OCI-LY7 (cell line): ENCODE measurements at regions not wholly inside any gene's neighbourhood (a gene's known extent, or its start where the extent isn't known, plus 50 kb on each side); places are given as distances from the start of the nearest gene placed in this dataset. TPM values are rescaled to one million over a fixed set of nuclear protein-coding genes. Genes with fewer than 3 reads are reported as not detected.

Source experiments
- BruUV-seq: library from RNA; stranded (reverse); fragments of 400-500 nt; replicated peaks from 2 replicates; lab custom pipeline; 2021; lab: Mats Ljungman, UMichigan
- CTCF ChIA-PET: fragments of 300-600 bp; sonication (Branson Sonifier 250); formaldehyde crosslinking; loops from one replicate; lab custom pipeline; 2022; ENCODE audit warnings: antibody characterized with exemption; ENCODE audit not compliant: unreplicated experiment; lab: Charles Lee
- POLR2A ChIA-PET: fragments of 300-600 bp; sonication (Branson Sonifier 250); formaldehyde crosslinking; loops from one replicate; lab custom pipeline; 2022; ENCODE audit warnings: antibody characterized with exemption; lab: Charles Lee
- DNase-seq: peaks from one replicate; pipeline ENCODE4 v3.0.0-alpha.2; 2015; ENCODE audit warnings: low spot score
- H2AFZ ChIP-seq: fragments of 200-600 bp; sonication (generic), shearing (Covaris generic); 2 replicates; pipeline ENCODE4 v1.6.1; 2014; ENCODE audit warnings: mild to moderate bottlenecking, antibody characterized with exemption, low read length, moderate library complexity
- H3K27ac ChIP-seq: fragments of 200-600 bp; sonication (generic); 2 replicates; pipeline ENCODE4 v1.5.1; 2014; ENCODE audit warnings: mixed run types, low read depth, mild to moderate bottlenecking, moderate library complexity, low read length, inconsistent platforms; ENCODE audit not compliant: poor library complexity, severe bottlenecking
- H3K36me3 ChIP-seq: fragments of 200-600 bp; sonication (generic); 2 replicates; pipeline ENCODE4 v1.6.1; 2014; ENCODE audit warnings: mild to moderate bottlenecking, antibody characterized with exemption, low read length, moderate library complexity, mixed read lengths; ENCODE audit not compliant: insufficient read depth
- H3K4me1 ChIP-seq: fragments of 200-600 bp; sonication (generic); 2 replicates; pipeline ENCODE4 v1.5.1; 2014; ENCODE audit warnings: mild to moderate bottlenecking, low read length; ENCODE audit not compliant: insufficient read depth, poor library complexity, severe bottlenecking
- H3K4me2 ChIP-seq: fragments of 200-600 bp; sonication (generic); 2 replicates; pipeline ENCODE4 v1.6.1; 2014; ENCODE audit warnings: mild to moderate bottlenecking, low read length
- H3K4me3 ChIP-seq: fragments of 200-600 bp; sonication (generic); 2 replicates; pipeline ENCODE4 v1.5.1; 2014; ENCODE audit warnings: mild to moderate bottlenecking, low read depth, low read length; ENCODE audit not compliant: poor library complexity, severe bottlenecking
- H3K79me2 ChIP-seq: fragments of 200-600 bp; sonication (generic); 2 replicates; pipeline ENCODE4 v1.6.1; 2016; ENCODE audit warnings: low read depth, mild to moderate bottlenecking, low read length, moderate library complexity, mixed read lengths; ENCODE audit not compliant: insufficient read depth
- H3K9me2 ChIP-seq: fragments of 200-600 bp; sonication (generic); 2 replicates; pipeline ENCODE4 v1.6.1; 2016; ENCODE audit warnings: mild to moderate bottlenecking, low read length, mixed read lengths; ENCODE audit not compliant: insufficient read depth
- H3K9me3 ChIP-seq: fragments of 200-600 bp; sonication (generic); 2 replicates; pipeline ENCODE4 v1.6.1; 2014; ENCODE audit warnings: mild to moderate bottlenecking, mixed run types, low read length, mixed read lengths
- H4K20me1 ChIP-seq: fragments of 200-600 bp; sonication (generic); 2 replicates; pipeline ENCODE4 v1.6.1; 2014; ENCODE audit warnings: mild to moderate bottlenecking, antibody characterized with exemption, low read length, moderate library complexity, mixed read lengths; ENCODE audit not compliant: insufficient read depth
- CTCF ChIP-seq: fragments of 200-600 bp; sonication (generic); conservative IDR thresholded peaks from 2 replicates; pipeline ENCODE4 v1.5.1; 2014; ENCODE audit warnings: mild to moderate bottlenecking, antibody characterized with exemption, low read length, moderate library complexity, mixed read lengths
- EZH2phosphoT487 ChIP-seq: fragments of 200-600 bp; sonication (generic); IDR thresholded peaks from 2 replicates; pipeline ENCODE4 v1.6.1; 2018; ENCODE audit warnings: low read depth, borderline replicate concordance, mild to moderate bottlenecking, mixed run types, antibody characterized with exemption, low read length, moderate library complexity, mixed read lengths
- intact Hi-C: fragments of 100-400 bp; cut with micrococcal nuclease; formaldehyde crosslinking; loops from one replicate; pipeline ENCODE4 v1.10.0; 2022; ENCODE audit not compliant: unreplicated experiment
- microRNA-seq: library from miRNA; unstranded; fragments of <30 nt; microRNA quantifications from one replicate; pipeline ENCODE4 v1.2.0, GENCODE V29; 2022; ENCODE audit warnings: borderline replicate concordance
- small RNA-seq: library from RNA; depleted of rRNA; stranded (forward); fragments of <200 nt; gene quantifications from one replicate; pipeline ENCODE3, GENCODE V24; 2014

- Histone ChIP-seq H2AFZ (no peak overlapping the region), H3K4me1 (no peaks in the 10 kb centered on the region), H3K4me3 (no peak overlapping the region), H4K20me1 (no peaks in the 10 kb centered on the region), H3K27ac (no peak overlapping the region), H3K36me3 (no peaks in the 10 kb centered on the region), H3K9me3 (no peaks in the 10 kb centered on the region), H3K79me2 (no peaks in the 10 kb centered on the region), H3K4me2 (no peak overlapping the region), H3K9me2 (no peaks in the 10 kb centered on the region)
- POLR2A ChIA-PET = no interaction called here
- no peak for TF ChIP-seq EZH2phosphoT487
- TF ChIP-seq CTCF = no peak
- no peak for DNase-seq
- BruUV-seq = no TSS peak
- intact Hi-C loops = no loop called here
- CTCF ChIA-PET = no interaction called here
These were observed 356.4 kb upstream of the CXorf51A start for GRCh38 chrX:147170993-147171392.

Small RNA genes in the stretch of these regions (microRNA-seq; reads per million reads assigned to microRNA genes)
- gene MIR513A1 (not detected), gene MIR513A2 (not detected), gene MIR513B (not detected), gene MIR513C (not detected)

Small RNA genes in the stretch of these regions (small RNA-seq; reads per million reads assigned to genes)
- not detected for gene MIR513A1
- gene MIR513A2 = not detected
- not detected for gene MIR513B
- gene MIR513C = not detected
